Gastrocnemius medialis (tissue), 4 donors: ENCODE measurements at regions not wholly inside any gene's neighbourhood (a gene's known extent, or its start where the extent isn't known, plus 50 kb on each side); places are given as distances from the start of the nearest gene placed in this dataset.

ENCODE experiments used
- ATAC-seq, 2 donors: fragments of 150-250 bp; one replicate each; pipeline ENCODE4 v1.9.1; 2016
- DNase-seq, 2 donors: peaks; one replicate each; pipeline ENCODE4 v3.0.0-alpha.2; 2019
- H3K27ac ChIP-seq, 4 donors: fragments of 200-600 bp; sonication (generic); 1 replicate in 1 of 4; 2 replicates in 3 of 4; pipeline ENCODE4 v1.5.1; 2016 to 2018; ENCODE audit warnings: mild to moderate bottlenecking in 2 of 4, moderate library complexity in 1 of 4
- H3K27me3 ChIP-seq, 3 donors: fragments of 200-600 bp; sonication (generic) in 2 of 3; 1 replicate in 1 of 3; 2 replicates in 2 of 3; pipeline versions ENCODE4 v1.5.1 to v1.6.0; 2016 to 2019; ENCODE audit warnings: mild to moderate bottlenecking in 1 of 3, moderate library complexity in 1 of 3
- H3K36me3 ChIP-seq, 2 donors: fragments of 200-600 bp; sonication (generic) in 1 of 2; one replicate each; pipeline ENCODE4 v1.5.1; 2017 to 2018
- H3K4me1 ChIP-seq, 2 donors: fragments of 200-600 bp; sonication (generic) in 1 of 2; one replicate each; pipeline ENCODE4 v1.5.1; 2016 to 2017; ENCODE audit warnings: mild to moderate bottlenecking in 2 of 2
- H3K4me3 ChIP-seq, 4 donors: fragments of 200-600 bp; sonication (generic) in 3 of 4; 1 replicate in 1 of 4; 2 replicates in 3 of 4; pipeline ENCODE4 v1.5.1; 2016 to 2019; ENCODE audit warnings: mild to moderate bottlenecking in 2 of 4
- H3K9me3 ChIP-seq, 3 donors: fragments of 200-600 bp; sonication (generic) in 2 of 3; 1 replicate in 1 of 3; 2 replicates in 2 of 3; pipeline ENCODE4 v1.5.1; 2016 to 2019
- POLR2A ChIP-seq, 2 donors: fragments of 450-650 bp; IDR thresholded peaks; one replicate each; pipeline ENCODE4 v1.6.1; 2017; ENCODE audit warnings: antibody characterized with exemption in 2 of 2, mild to moderate bottlenecking in 2 of 2, moderate library complexity in 2 of 2
- in situ Hi-C, 4 donors: fragments of 200-750 bp; cut with MboI; loops; one replicate each; pipeline versions ENCODE4 v1.15.0 to v1.8.0; 2017; ENCODE audit warnings: low sequenced_read_pairs in 4 of 4
- intact Hi-C: fragments of 100-400 bp; cut with DNase I; formaldehyde crosslinking; loops from one replicate; pipeline ENCODE4 v1.15.1; 2023; ENCODE audit warnings: low total_unique reads
- TF ChIP-seq, protein P1 (sequence below), 5 experiments: fragments of 450-650 bp in 3 of 5; fragments of 200-600 bp in 2 of 5; sonication (generic) in 2 of 5; IDR thresholded peaks in 4 of 5; conservative IDR thresholded peaks in 1 of 5; 1 replicate in 4 of 5; 2 replicates in 1 of 5; pipeline ENCODE4 v1.5.1; 2016 to 2019; ENCODE audit warnings: antibody characterized with exemption in 5 of 5, mild to moderate bottlenecking in 3 of 5, moderate library complexity in 3 of 5

DNA sequence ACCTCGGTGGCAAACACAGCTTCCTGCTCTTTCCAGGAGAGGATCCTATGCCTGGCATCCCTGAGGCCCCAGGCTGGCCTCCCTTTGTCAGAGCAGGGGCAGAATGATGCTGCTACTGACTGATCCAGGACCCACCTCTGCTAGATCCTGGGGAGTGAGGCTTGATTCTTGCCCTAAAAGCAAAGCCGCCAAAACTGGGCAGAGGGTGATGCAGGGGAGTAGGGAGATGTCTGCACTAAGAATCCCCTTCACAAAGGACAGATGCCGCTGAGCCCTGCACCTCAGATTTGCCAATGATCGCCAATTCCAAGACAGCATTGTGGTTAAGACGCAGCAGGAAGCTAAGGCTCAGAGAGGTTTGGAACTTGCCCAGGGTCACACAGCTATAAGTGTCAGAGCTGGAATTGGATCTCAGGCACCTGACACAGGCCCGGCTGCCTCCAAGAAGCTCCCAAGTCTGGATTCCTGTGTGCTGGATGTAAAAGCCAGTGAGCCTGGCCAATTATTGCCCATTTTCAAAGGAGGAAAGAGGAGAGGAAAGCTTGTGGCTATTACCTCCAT, 60.7 kb upstream of the TNRC6C start:
- no peak for TF ChIP-seq POLR2A (IDR thresholded peaks at IDR 0.05)
- TF ChIP-seq, protein P1, sequence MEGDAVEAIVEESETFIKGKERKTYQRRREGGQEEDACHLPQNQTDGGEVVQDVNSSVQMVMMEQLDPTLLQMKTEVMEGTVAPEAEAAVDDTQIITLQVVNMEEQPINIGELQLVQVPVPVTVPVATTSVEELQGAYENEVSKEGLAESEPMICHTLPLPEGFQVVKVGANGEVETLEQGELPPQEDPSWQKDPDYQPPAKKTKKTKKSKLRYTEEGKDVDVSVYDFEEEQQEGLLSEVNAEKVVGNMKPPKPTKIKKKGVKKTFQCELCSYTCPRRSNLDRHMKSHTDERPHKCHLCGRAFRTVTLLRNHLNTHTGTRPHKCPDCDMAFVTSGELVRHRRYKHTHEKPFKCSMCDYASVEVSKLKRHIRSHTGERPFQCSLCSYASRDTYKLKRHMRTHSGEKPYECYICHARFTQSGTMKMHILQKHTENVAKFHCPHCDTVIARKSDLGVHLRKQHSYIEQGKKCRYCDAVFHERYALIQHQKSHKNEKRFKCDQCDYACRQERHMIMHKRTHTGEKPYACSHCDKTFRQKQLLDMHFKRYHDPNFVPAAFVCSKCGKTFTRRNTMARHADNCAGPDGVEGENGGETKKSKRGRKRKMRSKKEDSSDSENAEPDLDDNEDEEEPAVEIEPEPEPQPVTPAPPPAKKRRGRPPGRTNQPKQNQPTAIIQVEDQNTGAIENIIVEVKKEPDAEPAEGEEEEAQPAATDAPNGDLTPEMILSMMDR (IDR thresholded peaks at IDR 0.05 in 4 of 5, conservative IDR thresholded peaks at IDR 0.05 in 1 of 5), result no peak
- no peak for ATAC-seq
- H3K27me3 ChIP-seq, result no peaks in the 10 kb centered on the region
- in situ Hi-C loops, result no loop called here
- no peak overlapping the region for H3K4me3 ChIP-seq
- no peaks in the 10 kb centered on the region for H3K4me1 ChIP-seq
- intact Hi-C loops, result no loop called here
- DNase-seq, result no peak
- no peaks in the 10 kb centered on the region for H3K36me3 ChIP-seq
- H3K9me3 ChIP-seq, result no peaks in the 10 kb centered on the region
- no peak overlapping the region for H3K27ac ChIP-seq

DNA sequence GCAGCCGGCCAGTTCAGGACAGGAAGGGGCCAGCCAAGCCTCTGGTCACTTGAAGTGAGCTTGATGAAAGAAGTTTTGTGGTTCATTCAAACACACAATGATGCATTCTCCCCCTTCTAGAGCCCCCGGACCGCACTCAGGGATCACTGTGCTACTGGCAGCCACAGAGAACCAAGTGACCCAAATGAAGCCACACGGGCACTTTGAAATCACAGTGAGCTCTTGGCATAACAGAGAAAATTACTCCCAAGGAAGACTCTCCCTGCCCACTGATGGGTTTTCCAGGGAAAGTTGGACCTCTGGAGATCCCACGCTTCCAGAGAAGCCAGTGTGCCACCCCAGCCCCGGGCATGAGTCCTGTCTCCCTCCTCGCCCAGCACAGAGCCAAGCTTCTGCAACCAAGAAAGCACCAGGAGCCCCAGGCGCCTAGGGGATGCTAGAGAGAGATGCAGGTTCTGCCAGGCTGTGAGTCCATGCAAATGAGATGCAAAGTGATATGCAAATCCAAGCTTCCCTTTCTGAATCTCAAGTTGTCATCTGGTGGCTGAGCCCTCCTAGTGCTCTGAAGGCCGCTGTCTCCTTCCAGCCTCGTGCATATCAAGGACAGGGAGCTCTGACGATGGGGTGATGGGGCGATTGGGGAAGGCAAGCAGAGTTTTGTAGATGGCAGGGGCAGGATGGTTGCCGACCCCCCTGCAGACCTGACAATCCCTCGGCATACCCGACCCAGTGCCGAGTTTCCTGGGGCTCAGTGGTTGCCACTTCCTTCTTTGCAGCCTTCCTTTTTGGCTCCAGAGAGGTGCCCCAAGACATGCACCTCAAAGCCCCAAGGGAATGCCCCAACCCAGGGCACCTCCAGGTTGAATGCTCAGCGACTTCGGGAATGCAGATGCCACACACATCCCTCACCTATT, 59.7 kb upstream of the TNRC6C start:
- Histone ChIP-seq H3K36me3 (no peaks in the 10 kb centered on the region), H3K27ac (no peak overlapping the region), H3K4me1 (no peaks in the 10 kb centered on the region), H3K4me3 (no peak overlapping the region), H3K9me3 (no peaks in the 10 kb centered on the region), H3K27me3 (no peaks in the 10 kb centered on the region)
- no peak for DNase-seq
- intact Hi-C loops (no loop called here), in situ Hi-C loops (no loop called here)
- ATAC-seq, result no peak
- TF ChIP-seq POLR2A (IDR thresholded peaks at IDR 0.05), result no peak
- TF ChIP-seq, protein P1 (IDR thresholded peaks at IDR 0.05 in 4 of 5, conservative IDR thresholded peaks at IDR 0.05 in 1 of 5), result no peak

DNA sequence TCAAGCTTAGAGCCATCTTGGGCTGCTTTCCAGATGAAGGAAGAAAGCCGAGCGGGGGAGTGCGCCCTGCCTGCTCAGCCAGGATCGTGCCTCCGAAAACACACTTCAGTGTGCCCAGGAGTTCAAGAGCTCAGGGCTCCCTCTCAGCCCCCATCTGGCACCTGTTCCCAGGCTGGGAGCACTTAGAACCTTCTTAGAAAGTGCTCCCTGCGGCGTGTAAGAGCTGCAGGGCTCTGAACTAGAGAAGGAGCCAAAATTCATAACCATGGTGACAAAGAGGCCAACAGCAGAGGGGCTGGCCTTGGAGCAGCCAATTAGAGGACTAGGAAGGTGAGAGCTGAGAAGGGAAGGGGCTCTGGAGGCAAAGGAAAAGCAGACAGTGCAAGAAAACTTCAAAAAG, 59.0 kb upstream of the TNRC6C start:
- no peaks in the 10 kb centered on the region for H3K4me1 ChIP-seq
- no peaks in the 10 kb centered on the region for H3K9me3 ChIP-seq
- intact Hi-C loops (no loop called here), in situ Hi-C loops (no loop called here)
- no peaks in the 10 kb centered on the region for H3K36me3 ChIP-seq
- H3K27me3 ChIP-seq, result no peaks in the 10 kb centered on the region
- ATAC-seq, result no peak
- no peak overlapping the region for H3K4me3 ChIP-seq
- DNase-seq, result no peak
- TF ChIP-seq, protein P1 (IDR thresholded peaks at IDR 0.05 in 4 of 5, conservative IDR thresholded peaks at IDR 0.05 in 1 of 5), result no peak
- no peak for TF ChIP-seq POLR2A (IDR thresholded peaks at IDR 0.05)
- no peak overlapping the region for H3K27ac ChIP-seq

DNA sequence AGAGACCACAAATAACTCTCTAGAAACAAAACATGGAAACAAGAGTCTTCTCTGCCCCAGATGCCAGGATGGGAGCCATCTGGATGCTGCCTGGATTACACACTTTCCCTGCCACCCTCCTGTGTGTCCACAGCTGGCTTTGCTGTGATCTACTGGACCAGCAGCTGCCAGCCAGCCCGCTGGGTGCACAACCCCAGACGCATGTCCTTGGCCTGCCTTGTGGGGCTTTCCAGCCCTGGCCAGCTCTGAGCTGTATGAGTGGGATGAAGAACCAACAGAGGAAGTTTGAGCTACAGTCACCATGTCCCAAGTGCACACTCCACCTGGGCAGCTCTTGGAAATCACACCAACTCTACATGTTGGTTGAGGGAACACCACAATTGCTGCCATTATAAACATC, 57.0 kb upstream of the TNRC6C start:
- in situ Hi-C loops, result no loop called here
- H3K4me3 ChIP-seq, result no peak overlapping the region
- DNase-seq, result no peak
- no peak overlapping the region for H3K27ac ChIP-seq
- intact Hi-C loops, result no loop called here
- H3K36me3 ChIP-seq, result no peaks in the 10 kb centered on the region
- H3K27me3 ChIP-seq, result no peaks in the 10 kb centered on the region
- no peaks in the 10 kb centered on the region for H3K9me3 ChIP-seq
- no peak for TF ChIP-seq POLR2A (IDR thresholded peaks at IDR 0.05)
- TF ChIP-seq, protein P1 (IDR thresholded peaks at IDR 0.05 in 4 of 5, conservative IDR thresholded peaks at IDR 0.05 in 1 of 5), result no peak
- no peaks in the 10 kb centered on the region for H3K4me1 ChIP-seq
- ATAC-seq, result no peak
